Endothelial cell (in vitro differentiated cells): ENCODE measurements at regions not wholly inside any gene's neighbourhood (a gene's known extent, or its start where the extent isn't known, plus 50 kb on each side); places are given as distances from the start of the nearest gene placed in this dataset.

Source experiments
- DNase-seq: peaks from one replicate; pipeline ENCODE4 v3.0.0; 2021; ENCODE audit warnings: low spot score
- H3K27ac Mint-ChIP-seq: one replicate; pipeline ENCODE4 v1.8.0; 2021; ENCODE audit warnings: mixed read lengths, inconsistent platforms; ENCODE audit not compliant: unreplicated experiment
- H3K27me3 Mint-ChIP-seq: one replicate; pipeline ENCODE4 v1.8.0; 2021; ENCODE audit warnings: mild to moderate bottlenecking, moderate library complexity, mixed read lengths, inconsistent platforms; ENCODE audit not compliant: unreplicated experiment
- H3K36me3 Mint-ChIP-seq: one replicate; pipeline ENCODE4 v1.8.0; 2021; ENCODE audit warnings: mild to moderate bottlenecking, low read depth, mixed read lengths, inconsistent platforms; ENCODE audit not compliant: unreplicated experiment
- H3K4me1 Mint-ChIP-seq: one replicate; pipeline ENCODE4 v1.8.0; 2021; ENCODE audit warnings: mild to moderate bottlenecking, mixed read lengths, inconsistent platforms; ENCODE audit not compliant: unreplicated experiment
- H3K4me3 Mint-ChIP-seq: one replicate; pipeline ENCODE4 v1.8.0; 2021; ENCODE audit warnings: mild to moderate bottlenecking, mixed read lengths, inconsistent platforms; ENCODE audit not compliant: unreplicated experiment
- H3K9me3 Mint-ChIP-seq: one replicate; pipeline ENCODE4 v1.8.0; 2021; ENCODE audit warnings: mixed read lengths, inconsistent platforms; ENCODE audit not compliant: unreplicated experiment
- TF ChIP-seq, protein P1 (sequence below): fragments of 200-600 bp; sonication (generic); IDR thresholded peaks from one replicate; pipeline ENCODE4 v1.5.0; 2021; ENCODE audit warnings: antibody characterized with exemption; ENCODE audit not compliant: unreplicated experiment

DNA sequence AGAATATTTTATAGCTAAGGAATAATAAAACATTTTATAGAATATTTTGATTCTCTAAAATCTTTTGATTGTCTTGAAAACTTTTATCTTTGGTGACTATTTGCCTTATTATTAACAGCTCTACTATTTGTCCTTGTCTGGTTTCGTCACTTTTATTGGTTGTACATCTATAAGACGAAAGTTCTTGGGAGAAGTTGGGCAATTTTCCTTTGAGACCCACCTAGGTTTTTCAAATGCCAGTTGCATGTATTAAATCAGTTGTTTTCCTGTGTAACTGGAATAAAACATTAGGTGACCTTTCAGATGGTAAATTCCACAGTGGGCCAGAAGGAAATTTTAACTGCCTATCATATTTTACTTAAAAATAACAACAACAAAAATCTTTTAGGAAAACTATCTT is 1245.7 kb downstream of the SI start:
- no peaks in the 10 kb centered on the region for H3K9me3 Mint-ChIP-seq
- H3K4me3 Mint-ChIP-seq: no peak overlapping the region
- no peaks in the 10 kb centered on the region for H3K36me3 Mint-ChIP-seq
- TF ChIP-seq, protein P1, sequence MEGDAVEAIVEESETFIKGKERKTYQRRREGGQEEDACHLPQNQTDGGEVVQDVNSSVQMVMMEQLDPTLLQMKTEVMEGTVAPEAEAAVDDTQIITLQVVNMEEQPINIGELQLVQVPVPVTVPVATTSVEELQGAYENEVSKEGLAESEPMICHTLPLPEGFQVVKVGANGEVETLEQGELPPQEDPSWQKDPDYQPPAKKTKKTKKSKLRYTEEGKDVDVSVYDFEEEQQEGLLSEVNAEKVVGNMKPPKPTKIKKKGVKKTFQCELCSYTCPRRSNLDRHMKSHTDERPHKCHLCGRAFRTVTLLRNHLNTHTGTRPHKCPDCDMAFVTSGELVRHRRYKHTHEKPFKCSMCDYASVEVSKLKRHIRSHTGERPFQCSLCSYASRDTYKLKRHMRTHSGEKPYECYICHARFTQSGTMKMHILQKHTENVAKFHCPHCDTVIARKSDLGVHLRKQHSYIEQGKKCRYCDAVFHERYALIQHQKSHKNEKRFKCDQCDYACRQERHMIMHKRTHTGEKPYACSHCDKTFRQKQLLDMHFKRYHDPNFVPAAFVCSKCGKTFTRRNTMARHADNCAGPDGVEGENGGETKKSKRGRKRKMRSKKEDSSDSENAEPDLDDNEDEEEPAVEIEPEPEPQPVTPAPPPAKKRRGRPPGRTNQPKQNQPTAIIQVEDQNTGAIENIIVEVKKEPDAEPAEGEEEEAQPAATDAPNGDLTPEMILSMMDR: no peak
- no peak for DNase-seq
- no peaks in the 10 kb centered on the region for H3K4me1 Mint-ChIP-seq
- no peak overlapping the region for H3K27ac Mint-ChIP-seq
- peaks cover 2% of the 10 kb centered on the region for H3K27me3 Mint-ChIP-seq

DNA sequence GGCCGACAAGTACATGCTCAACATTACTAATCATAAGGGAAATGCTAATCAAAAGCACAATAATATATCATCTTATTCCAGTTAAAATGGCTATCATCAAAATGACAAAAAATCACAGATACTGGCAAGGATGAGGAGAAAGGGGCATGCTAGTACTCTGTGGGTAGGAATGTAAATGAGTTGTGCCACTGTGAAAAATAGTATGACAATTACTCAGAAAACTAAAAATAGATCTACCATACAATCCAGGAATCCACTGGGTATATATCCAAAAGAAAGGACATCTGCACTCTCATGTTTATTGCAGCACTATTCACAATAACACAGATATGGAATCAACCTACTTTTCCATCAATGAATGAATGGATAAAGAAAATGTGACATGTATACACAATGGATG is 1256.5 kb downstream of the SI start:
- no peak overlapping the region for H3K27ac Mint-ChIP-seq
- no peaks in the 10 kb centered on the region for H3K36me3 Mint-ChIP-seq
- H3K4me1 Mint-ChIP-seq: no peaks in the 10 kb centered on the region
- no peak overlapping the region for H3K4me3 Mint-ChIP-seq
- TF ChIP-seq, protein P1: no peak
- DNase-seq: no peak
- no peaks in the 10 kb centered on the region for H3K9me3 Mint-ChIP-seq
- H3K27me3 Mint-ChIP-seq: no peaks in the 10 kb centered on the region

DNA sequence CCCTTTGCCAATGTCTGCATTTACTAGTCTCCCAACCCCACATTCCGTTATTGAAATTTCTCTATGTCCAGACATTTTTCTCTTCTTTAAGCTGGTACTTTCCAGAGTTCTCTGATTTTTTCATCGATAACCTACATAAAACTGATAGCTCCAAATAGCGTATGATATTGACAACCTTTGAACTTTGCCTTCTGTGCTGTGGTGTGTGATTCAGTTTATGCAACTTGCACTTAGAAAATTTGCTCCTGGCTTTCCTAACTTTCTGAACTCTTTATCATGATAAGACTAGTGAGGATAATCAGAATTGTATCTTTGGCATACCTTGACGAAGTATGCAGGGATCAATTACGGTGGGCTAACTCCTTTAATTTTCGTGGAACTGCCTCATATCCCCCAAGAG is 1261.3 kb downstream of the SI start:
- DNase-seq: no peak
- Mint-ChIP-seq H3K4me1 (no peaks in the 10 kb centered on the region), H3K27ac (no peak overlapping the region), H3K9me3 (no peaks in the 10 kb centered on the region), H3K36me3 (no peaks in the 10 kb centered on the region), H3K27me3 (no peaks in the 10 kb centered on the region), H3K4me3 (no peak overlapping the region)
- TF ChIP-seq, protein P1: no peak

DNA sequence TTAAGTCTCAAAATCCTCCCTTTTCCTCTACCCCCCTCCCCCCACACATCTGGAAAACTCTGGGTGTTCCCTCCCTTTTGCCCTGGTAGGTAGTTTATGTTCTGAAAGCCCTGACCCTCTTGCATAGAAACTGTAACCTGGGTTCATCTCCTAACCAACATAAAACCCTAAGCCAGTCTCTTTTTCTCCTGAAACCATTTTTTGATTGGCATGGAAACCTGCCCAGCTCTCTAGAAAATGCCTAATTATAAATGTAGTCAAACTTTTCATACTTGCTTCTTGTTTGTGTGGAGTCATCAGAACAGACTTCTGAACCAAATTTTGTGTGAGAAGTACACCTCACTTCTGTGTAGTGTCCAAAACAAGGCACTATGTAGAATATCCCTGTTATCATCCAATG is 1264.4 kb downstream of the SI start:
- no peak for DNase-seq
- TF ChIP-seq, protein P1: no peak
- H3K9me3 Mint-ChIP-seq: no peaks in the 10 kb centered on the region
- H3K4me1 Mint-ChIP-seq: no peaks in the 10 kb centered on the region
- H3K27me3 Mint-ChIP-seq: no peaks in the 10 kb centered on the region
- no peaks in the 10 kb centered on the region for H3K36me3 Mint-ChIP-seq
- H3K27ac Mint-ChIP-seq: no peak overlapping the region
- H3K4me3 Mint-ChIP-seq: no peak overlapping the region

DNA sequence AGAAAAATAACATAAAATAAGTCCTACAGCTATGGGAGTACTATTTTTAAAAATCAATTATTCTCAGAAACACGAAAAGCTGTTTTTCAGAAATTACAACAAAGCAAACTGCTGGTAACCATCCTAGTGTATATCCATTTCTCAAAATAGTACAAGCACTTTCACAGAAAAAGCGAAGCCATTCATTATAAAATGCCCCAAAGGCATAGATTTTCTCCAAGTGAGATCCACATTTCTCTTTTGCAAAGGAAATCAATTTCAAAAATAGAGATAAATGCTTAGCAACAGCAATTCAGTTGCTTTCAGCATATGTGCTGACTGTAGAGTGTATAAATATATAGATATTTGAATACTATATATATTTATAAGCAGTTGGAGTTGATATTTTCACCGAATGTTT is 1266.3 kb downstream of the SI start:
- Mint-ChIP-seq H3K36me3 (no peaks in the 10 kb centered on the region), H3K27me3 (no peaks in the 10 kb centered on the region), H3K4me3 (no peak overlapping the region), H3K4me1 (no peaks in the 10 kb centered on the region), H3K27ac (no peak overlapping the region), H3K9me3 (no peaks in the 10 kb centered on the region)
- DNase-seq: no peak
- TF ChIP-seq, protein P1: no peak
